HG02943 (cell line): ENCODE measurements at regions not wholly inside any gene's neighbourhood (a gene's known extent, or its start where the extent isn't known, plus 50 kb on each side); places are given as distances from the start of the nearest gene placed in this dataset.
"Not testable (repeated sequence)": the region's sequence is repeated elsewhere in the genome, so short reads cannot be mapped to it uniquely, and the experiment has no call there.

Experiments used
- ATAC-seq: cut with Tn5 transposase; IDR thresholded peaks from one replicate; pipeline ENCODE4 v1.9.1; 2021; ENCODE audit warnings: mild to moderate bottlenecking, low read depth, moderate library complexity; ENCODE audit not compliant: unreplicated experiment

DNA sequence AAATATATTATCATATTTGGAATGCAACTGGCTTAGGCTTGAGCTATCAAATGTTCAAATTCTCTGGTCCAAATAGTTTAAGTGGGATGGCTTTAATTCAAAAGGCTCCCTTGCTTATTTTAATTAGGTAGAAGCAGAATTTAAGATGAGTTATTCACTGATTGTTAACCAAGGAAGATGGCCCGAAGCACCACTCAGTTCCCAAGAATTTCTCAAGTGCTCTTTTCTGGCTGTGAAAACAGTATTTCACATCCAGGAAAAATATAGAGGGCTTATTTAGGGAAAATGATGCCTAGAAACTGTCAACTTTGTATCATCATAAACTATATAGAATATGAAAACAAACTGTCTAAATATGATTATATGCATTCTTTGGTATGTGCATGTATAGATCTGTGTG lies 246.5 kb upstream of the SFRP2 start:
- no peak for ATAC-seq

DNA sequence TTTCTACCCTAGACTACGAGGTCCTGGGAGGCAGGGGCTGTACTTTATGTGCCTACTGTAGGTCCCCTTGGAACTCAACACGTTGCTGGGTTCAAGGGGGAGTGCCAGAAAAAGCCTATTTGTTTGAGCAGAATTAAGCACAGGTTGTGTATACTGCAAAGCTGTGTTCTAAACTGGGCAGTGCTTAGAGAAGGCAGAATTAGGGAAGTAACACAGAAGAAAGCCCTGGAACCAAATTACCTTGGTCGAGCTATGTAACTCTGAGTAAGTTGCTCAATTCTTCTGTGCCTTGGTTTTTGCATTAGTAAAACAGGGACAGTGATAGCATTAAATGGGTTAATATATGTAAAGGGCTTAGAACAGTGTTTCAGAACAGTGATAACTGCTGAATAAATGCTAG lies 245.0 kb upstream of the SFRP2 start:
- ATAC-seq = no peak

DNA sequence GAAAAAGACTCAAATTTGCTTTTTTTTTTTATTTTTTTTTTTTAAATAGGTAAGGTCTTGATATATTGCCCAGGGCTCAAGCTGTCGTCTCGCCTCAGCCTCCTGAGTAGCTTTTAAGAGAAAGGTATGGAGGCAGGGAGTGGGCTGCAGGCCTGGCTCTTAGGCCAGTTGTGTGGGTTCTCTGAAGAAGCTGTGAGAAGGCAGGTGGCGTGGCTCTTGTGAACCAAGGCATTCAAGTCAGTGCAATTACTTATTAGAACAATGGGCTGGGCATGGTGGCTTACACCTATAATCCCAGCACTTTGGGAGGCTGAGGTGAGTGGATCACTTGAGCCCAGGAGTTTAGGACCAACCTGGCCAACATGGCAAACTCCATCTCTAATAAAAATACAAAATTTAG lies 244.0 kb upstream of the SFRP2 start:
- ATAC-seq = no peak

DNA sequence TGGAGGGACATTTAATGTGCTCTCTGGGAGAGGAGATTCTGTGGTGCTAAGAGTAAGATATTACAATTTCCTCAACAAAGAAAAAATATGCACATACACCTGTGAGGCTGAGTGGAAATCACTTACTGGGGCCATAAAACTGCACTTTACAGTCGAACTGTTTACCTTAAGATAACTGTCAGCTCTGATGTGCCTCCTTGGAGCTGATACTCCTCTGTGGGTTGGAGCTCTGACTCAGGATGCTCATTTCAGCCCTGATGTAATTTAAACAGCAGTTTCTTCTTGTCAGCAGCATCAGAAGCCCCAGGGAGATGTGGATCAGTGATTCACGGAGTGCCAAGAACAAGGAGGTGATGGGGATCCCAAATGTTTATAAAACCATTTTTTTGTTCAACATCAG lies 241.9 kb upstream of the SFRP2 start:
- no peak for ATAC-seq

DNA sequence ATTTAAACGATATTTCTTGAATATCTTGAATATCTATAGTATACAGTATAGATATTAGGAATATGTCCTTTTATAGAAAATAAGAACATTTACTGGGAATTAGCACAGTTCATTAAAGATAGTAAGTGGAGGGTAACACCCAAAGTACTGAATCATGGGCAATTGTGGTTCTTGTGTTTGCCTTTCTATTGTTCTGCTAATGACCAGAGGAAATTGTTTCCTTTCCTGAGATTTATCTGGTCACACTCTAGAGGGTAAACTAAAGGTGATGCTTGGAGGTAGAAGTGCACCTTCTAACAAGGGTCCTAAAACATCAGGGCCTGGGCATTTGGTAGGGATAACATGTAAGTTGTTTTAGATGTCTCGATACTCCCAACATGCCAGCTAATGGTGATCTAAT lies 241.3 kb upstream of the SFRP2 start:
- no peak for ATAC-seq

DNA sequence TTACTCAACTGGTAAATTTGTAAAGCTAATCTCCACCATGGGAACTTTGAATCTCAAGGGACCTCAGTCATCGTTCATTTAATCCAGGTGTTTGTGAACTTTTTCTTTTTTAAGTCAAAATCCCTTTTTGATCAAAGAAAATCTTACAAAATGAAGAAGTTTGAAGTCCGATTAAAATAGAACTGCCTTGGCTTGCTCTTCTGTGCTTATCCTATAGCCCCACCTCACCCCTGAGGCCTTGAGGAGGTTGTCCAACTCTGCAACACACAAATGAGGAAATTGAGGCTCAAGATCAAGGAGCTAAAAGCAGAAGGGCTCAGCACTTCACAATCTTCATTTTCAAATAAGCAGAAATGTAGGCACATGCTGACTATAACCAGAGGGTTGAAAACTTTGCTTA lies 240.3 kb upstream of the SFRP2 start:
- ATAC-seq = no peak

DNA sequence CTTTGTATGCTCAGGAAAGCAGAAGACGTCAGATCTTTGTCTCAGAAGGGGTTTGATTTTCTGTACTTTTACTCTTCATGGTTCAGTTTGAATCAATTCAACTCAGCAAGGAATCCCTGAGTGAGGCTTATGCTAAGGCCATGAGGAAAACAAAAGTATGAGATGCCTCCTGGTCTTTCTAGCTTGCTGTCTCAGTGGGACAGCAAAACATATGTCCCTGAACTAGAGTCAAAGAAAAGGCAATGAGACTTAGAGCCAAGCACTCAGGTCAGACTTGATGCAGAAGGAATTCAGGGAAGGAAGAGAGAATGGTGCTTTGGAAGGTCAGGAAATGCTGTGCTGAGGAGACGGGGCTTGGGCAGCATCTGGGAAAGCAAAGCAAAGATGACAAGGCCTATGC lies 236.2 kb upstream of the SFRP2 start:
- ATAC-seq = no peak

DNA sequence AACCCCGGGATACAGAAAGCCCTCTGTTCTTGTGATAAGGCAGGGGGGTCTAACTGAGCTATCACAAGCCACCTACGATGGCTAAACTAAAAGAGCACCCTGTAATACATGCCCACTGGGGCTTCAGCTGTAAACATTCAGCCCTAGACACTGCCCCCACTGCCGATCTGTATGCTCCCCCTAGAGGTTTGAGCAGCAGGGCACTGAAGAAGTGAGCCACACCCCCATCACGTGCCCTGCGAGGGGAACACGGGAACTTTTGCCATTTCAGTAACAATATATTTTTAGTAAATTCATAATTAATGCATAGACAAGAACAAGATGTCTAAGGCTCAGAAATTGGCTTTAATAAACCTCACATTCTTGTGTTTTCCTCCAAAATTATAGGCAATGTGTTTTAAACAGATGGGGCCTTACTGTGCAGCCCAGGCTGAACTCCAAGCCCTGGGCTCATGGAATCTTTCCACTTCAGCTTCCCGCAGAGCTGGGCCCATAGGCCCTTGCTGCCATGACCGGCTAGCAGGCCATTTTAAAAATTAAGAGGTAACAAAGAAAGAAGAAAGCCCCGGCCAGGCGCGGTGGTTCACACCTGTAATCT lies 235.3 kb upstream of the SFRP2 start:
- ATAC-seq = no peak

DNA sequence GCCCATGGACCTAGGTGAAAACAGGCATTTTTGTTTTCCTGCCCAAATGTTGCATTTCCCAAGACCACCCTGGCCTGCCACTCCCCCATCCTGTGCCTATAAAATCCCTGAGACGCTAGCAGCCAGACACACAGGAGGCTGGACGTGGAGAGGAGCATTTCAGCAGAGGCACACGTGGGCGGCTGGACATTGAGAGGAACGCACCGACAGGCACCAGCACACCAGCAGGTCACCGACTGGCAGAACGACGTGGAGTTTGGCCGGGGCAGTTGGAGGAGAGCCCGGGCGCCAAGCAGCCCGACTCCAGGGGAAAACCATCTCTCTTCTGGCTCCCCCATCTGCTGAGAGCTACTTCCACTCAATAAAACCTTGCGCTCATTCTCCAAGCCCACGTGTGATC lies 234.8 kb upstream of the SFRP2 start:
- not testable (repeated sequence) for ATAC-seq

DNA sequence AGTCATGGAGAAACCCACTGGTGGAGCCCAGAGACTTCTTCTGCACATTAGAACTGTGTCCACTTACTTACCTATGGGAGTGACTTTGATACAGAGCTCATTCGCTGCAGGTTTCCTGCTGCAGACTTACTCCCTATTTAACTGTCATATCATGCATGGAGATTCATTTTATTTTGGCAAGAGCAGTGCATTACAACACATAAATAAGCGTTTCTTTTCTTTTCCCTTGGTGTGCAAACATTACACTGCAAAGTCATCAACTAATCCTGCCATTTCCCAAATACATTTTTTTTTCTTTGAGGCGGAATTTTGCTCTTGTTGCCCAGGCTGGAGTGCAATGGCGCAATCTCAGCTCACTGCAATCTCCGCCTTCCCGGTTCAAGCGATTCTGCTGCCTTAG lies 230.9 kb upstream of the SFRP2 start:
- no peak for ATAC-seq

DNA sequence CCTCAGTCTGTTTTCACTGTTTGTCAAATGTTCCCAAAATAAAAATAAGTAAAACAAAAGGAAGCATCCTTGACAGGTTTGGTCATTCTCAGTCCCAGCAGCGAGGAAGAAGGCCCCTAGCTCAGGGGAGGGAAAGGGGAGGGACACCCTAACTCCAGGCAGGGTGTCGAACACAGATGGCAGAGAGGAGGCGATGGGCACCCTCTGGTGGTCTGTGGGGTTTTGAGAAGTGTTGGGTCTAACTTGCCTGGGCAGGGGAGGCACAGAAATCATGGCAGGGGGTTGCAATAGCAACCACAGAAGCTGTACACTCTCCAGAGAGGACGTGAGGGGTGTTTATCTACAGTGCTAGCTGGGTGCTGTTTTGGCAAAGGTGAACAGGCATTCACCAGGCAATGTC lies 229.8 kb upstream of the SFRP2 start:
- ATAC-seq = no peak

DNA sequence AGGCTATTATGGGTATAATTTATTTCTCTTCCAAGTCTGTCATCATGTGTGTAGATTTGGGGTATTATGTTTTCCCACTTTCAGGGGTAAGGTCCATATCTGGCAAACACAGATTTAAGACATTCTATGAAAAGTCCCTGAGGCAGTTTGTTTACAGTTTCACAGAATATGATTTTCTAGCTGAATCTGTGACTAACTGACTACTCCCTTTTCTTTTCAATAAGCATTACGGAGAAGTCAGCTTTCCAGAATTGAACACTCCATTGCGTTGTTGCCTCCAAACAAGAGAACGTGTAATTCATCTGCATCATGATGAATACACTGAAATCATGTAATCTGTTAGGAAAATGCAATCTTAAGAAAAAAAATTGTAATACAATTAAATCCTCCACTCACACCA lies 226.7 kb upstream of the SFRP2 start:
- no peak for ATAC-seq

DNA sequence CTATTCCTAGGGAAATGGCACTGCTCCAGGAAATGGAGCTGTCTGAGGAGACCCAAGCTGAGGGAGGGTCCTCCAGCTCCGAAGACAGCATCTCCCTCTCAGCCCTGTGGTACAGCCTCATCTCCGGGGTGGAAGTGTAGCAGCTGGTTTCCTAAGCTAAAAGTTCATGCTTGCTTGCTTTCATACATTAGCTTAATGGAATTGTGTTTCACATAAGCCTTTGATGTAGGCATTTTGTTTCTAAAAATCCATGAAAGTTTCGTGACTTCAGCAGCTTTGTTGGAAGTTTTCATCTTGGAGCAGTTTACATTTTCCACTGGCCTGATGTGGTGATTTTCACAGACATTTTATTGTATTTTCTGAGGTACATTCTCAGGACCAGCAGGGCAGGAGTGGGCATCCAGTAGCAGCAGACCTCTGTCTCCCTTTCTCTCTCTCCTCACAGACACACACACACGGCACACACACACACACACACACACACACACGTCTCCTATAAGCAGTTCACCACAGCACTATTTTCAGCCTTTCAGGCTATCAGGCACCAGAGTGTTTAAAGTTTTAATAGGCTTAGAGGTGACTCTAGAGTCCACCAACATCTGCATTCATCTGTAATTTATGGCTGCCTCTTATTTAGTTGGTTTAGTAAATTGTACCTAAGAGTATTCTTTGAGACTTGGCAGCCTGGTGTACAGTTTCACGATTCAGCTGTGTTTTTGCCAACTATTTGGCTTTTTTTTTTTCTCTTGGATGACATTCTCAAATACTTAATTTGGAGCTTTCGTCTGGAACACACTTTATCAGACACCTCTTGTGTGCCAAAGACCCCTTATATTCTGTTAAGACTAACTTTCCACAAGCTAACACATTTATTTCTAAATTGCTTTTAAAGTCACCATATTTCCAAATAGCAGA lies 225.8 kb upstream of the SFRP2 start:
- ATAC-seq = no peak

DNA sequence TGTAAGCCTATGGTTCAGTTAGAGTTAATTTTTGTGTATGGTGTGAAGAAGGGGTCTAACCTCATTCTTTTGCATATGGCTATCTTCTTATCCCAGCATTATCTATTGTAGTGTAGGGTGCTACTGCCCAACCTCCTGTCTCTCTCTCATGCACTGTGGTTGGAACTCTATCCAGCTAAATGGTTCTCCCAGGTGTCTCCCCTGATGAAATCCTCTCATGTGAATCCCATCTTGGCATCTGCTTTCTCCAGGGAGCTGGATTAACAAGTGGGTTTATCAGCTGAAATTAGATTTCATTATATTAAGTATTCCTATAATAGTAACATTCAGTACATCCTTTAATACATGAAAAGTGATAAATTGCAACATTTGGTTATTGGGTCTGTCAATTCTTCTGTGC lies 224.7 kb upstream of the SFRP2 start:
- ATAC-seq = no peak

DNA sequence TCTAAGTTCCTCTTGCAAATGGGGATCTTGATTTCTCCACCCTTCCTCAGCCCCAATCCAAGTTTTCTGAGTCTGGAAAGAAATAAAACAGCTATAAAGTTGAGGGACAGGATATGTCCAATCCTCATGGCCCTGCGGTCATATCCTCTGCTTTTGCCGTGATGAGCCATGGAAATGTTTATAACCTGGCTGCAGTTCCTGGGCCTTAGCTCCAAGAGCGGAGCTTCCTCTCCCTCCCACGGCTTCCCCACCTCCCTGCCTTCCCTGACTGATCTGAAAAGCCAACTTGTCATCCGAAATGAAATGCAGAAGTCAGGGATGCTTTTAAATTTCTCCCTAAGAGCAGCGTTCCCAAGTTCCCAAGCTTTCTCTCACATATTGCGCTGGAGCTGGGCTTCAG lies 221.5 kb upstream of the SFRP2 start:
- ATAC-seq = no peak

DNA sequence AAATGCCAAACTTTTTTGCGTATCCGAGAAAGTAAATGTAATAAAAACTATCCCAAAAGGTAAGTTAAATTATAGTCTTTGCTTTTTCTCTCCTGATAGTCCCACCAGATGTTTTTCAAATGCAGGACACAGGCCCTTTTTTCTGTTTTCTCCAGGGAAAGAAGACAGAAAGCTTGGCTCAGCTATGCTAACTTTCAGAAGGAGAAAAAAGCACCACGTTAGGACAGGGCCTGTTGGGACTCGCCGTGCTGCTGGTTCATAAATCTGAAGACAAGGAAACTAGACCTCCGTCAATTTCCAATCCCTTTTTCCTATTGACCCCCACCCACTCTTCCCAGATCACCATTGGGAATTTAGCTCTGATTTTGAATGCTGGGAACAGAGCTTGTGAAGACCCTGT lies 220.9 kb upstream of the SFRP2 start:
- no peak for ATAC-seq

DNA sequence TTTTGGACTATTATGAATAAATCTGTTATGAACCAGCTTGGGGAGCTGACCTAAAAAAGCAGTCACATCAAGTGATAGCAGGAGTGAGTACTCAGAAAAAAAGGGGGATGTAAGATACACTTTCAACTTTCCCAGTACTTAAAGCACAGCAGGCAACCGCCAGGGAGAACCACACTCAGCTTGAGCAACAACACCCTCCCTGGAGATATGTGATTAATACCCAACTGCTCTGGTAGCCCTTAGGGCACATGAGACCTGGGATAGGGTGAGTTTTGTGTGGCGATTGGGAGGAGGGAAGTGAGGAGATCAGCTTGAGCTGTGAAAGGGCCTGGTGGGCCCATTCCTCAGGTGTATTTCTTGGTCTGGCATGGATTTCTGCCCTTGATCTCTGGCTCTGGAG lies 220.3 kb upstream of the SFRP2 start:
- no peak for ATAC-seq

DNA sequence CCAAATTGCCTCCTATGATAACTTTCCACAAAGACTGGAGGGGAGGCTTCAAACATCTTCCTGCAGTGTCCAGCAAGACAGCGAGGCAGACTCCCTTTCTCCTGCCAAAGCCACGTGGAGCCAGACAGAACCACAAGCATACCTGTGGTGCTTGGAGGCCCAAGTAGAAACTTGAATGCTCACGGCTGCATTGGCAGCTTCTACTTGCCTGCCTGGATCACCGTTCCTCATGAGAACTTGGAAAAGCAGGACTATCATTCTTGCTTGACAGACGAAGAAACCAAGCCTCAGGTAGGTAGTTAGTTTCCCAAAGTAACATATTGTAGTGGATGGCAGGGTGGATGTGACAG lies 216.3 kb upstream of the SFRP2 start:
- no peak for ATAC-seq

DNA sequence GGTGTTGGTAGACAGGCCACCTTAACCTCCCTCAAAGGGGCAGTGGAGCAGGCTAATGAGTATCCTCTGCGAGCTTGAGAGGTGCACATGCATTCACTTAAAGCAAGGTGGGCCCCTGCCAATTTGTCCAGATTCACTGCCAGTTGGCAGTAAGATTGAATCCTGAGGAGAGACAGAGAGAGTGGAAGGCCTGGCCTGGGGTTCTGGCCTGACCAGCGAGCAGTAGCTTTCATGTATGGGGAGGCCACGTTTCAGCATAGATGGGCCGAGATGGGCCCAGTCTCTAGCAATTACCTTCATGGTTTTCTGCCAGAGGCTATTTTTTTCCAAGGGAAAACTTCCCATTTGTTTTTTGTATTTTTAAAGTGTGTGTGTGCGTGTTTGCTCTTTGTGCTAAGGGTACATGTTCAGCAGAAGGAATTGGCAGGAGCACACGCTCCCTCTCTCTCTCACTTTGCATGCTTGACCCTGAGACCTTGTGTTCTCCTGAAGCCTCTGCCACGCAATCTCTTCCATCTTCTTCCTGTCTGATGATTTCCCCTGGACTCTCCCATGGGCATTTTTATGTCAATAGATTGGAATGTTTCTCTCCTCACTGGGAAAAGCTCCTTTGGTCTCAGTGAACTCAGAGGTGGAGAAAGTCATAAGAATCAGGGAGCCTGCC lies 215.8 kb upstream of the SFRP2 start:
- ATAC-seq = no peak

DNA sequence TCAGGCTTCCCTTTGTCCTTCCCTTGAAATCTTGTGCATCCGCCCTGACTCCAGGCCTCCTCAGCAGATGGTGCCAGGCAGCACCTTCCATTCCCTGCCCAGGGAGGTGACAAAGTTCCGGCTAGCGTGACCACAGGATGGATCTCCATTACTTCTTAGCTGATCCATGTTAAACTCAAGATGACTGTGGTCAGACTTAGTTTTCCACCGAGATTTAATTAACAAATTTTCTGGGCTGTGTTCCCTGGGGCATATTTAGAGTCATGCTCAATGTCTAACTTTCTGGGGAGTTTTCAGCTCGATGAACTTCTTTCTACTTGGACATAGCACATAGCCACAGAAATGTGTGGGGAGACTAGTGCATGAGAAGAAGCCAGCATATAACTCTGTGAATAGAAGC lies 215.1 kb upstream of the SFRP2 start:
- no peak for ATAC-seq

DNA sequence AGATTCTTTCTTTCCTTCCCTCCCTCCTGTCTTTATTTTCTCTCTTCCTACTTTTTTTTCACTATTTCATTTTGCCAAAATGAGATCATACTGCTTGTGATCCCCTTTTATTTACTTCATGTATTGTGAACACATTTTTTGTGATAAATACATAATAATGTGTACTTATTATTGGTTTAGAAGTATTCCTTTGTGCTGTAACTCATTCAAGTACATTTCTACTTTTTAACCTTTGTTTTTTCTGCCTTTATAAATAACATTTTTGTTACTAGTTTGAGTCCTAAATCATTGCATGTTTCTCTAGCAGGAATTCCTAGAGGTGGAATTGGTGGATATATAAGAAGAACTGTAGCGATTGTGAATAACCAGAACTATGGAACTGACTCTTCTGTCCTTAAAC lies 214.5 kb upstream of the SFRP2 start:
- no peak for ATAC-seq

DNA sequence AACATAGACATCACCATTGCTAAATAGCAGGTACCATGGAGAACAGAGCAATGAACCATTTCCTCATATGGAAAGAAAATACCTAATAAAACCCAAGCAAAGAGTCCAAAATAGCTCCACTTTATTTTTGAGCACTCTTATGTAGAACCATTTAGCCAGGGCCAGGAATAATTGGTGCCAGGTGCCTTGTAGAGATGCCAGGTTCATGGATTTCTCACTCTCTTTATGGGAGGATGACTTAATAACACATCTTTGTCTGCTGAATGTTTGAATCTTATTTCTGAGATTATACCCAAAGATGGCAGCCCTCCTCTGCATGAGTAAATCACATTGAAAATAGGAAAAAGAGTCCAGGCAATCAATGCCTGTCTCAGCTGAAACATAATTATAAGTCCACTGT lies 212.3 kb upstream of the SFRP2 start:
- ATAC-seq = no peak
